ENCODE measurements at regions not wholly inside any gene's neighbourhood (a gene's known extent, or its start where the extent isn't known, plus 50 kb on each side); places are given as distances from the start of the nearest gene placed in this dataset.

GRCh38 chr14:95597784-95598211, 62.9 kb downstream of the GLRX5 start:
- Histone ChIP-seq H3K9me3 (no peaks in the 10 kb centered on the region), H3K4me1 (no peaks in the 10 kb centered on the region), H3K27me3 (no peaks in the 10 kb centered on the region), H3K4me3 (no peak overlapping the region), H3K36me3 (ENCODE audit: low read depth, missing control alignments) (no peaks in the 10 kb centered on the region), H3K27ac (no peak overlapping the region)
- 0 to 3% methylated on average over 9 to 20 of the region's 20 CpGs for WGBS, 2 donors
- no peak for DNase-seq
- intact Hi-C loops (cut with DNase I; ENCODE audit: low total_unique reads): no loop called here
- TF ChIP-seq CTCF (IDR thresholded peaks at IDR 0.05) (no peak), POLR2A (IDR thresholded peaks at IDR 0.05) (no peak)

- Histone ChIP-seq H3K4me1 (no peaks in the 10 kb centered on the region), H3K27ac (no peak overlapping the region), H3K4me3 (no peak overlapping the region), H3K9me3 (no peaks in the 10 kb centered on the region), H3K36me3 (ENCODE audit: low read depth, missing control alignments) (no peaks in the 10 kb centered on the region), H3K27me3 (no peaks in the 10 kb centered on the region)
- 38 to 42% methylated on average over 3 of the region's 3 CpGs for WGBS, 2 donors
- intact Hi-C loops (cut with DNase I; ENCODE audit: low total_unique reads): no loop called here
- TF ChIP-seq POLR2A (IDR thresholded peaks at IDR 0.05) (no peak), CTCF (IDR thresholded peaks at IDR 0.05) (no peak)
- no peak for DNase-seq
These were observed 66.8 kb downstream of the GLRX5 start for GRCh38 chr14:95601650-95602049.

- no peak for TF ChIP-seq POLR2A (IDR thresholded peaks at IDR 0.05)
- WGBS, 2 donors: 88 to 94% methylated on average over 2 of the region's 2 CpGs
- intact Hi-C loops (cut with DNase I; ENCODE audit: low total_unique reads): no loop called here
These were observed 68.6 kb downstream of the GLRX5 start for GRCh38 chr14:95603415-95603814.

GRCh38 chr14:95606266-95606665, 71.4 kb downstream of the GLRX5 start:
- DNase-seq: no peak
- no peak for TF ChIP-seq CTCF (IDR thresholded peaks at IDR 0.05)
- TF ChIP-seq POLR2A (IDR thresholded peaks at IDR 0.05): no peak

More at GRCh38 chr14:95603415-95603814, 68.6 kb downstream of the GLRX5 start:
- no peak for DNase-seq
- H3K27ac ChIP-seq: no peak overlapping the region
- no peaks in the 10 kb centered on the region for H3K36me3 ChIP-seq (ENCODE audit: low read depth, missing control alignments)
- H3K9me3 ChIP-seq: no peaks in the 10 kb centered on the region
- H3K27me3 ChIP-seq: no peaks in the 10 kb centered on the region
- no peak overlapping the region for H3K4me3 ChIP-seq
- H3K4me1 ChIP-seq: no peaks in the 10 kb centered on the region

GRCh38 chr14:95608637-95609235, 73.9 kb downstream of the GLRX5 start:
- no peaks in the 10 kb centered on the region for H3K27me3 ChIP-seq
- no peak for TF ChIP-seq CTCF (IDR thresholded peaks at IDR 0.05)
- no peak for TF ChIP-seq POLR2A (IDR thresholded peaks at IDR 0.05)

More at GRCh38 chr14:95606266-95606665, 71.4 kb downstream of the GLRX5 start:
- no peaks in the 10 kb centered on the region for H3K27me3 ChIP-seq
- no peak overlapping the region for H3K4me3 ChIP-seq
- intact Hi-C loops (cut with DNase I; ENCODE audit: low total_unique reads): no loop called here
- no peaks in the 10 kb centered on the region for H3K9me3 ChIP-seq
- WGBS, 2 donors: 91 to 95% methylated on average over 2 of the region's 2 CpGs
- H3K36me3 ChIP-seq (ENCODE audit: low read depth, missing control alignments): no peaks in the 10 kb centered on the region
- no peak overlapping the region for H3K27ac ChIP-seq
- H3K4me1 ChIP-seq: no peaks in the 10 kb centered on the region

More at GRCh38 chr14:95608637-95609235, 73.9 kb downstream of the GLRX5 start:
- DNase-seq: no peak
- intact Hi-C loops (cut with DNase I; ENCODE audit: low total_unique reads): no loop called here
- Histone ChIP-seq H3K36me3 (ENCODE audit: low read depth, missing control alignments) (no peaks in the 10 kb centered on the region), H3K4me3 (no peak overlapping the region), H3K9me3 (no peaks in the 10 kb centered on the region), H3K27ac (no peak overlapping the region), H3K4me1 (no peaks in the 10 kb centered on the region)
- WGBS, 2 donors: 83 to 84% methylated on average over 6 of the region's 6 CpGs
